H1 (cell line): ENCODE measurements at regions not wholly inside any gene's neighbourhood (a gene's known extent, or its start where the extent isn't known, plus 50 kb on each side); places are given as distances from the start of the nearest gene placed in this dataset.

Experiments used
- CEBPB ChIP-seq: IDR thresholded peaks from 2 replicates; pipeline ENCODE4 v1.6.1; 2012; ENCODE audit warnings: low read depth, low read length
- CHD1 ChIP-seq: IDR thresholded peaks from 2 replicates; pipeline ENCODE4 v1.6.1; 2012; ENCODE audit warnings: low read depth, low read length, improper control_type of control experiment
- CTCF ChIP-seq, 3 experiments: IDR thresholded peaks; 1 replicate in 2 of 3; 2 replicates in 1 of 3; pipeline versions ENCODE4 v1.5.1 to v1.6.1; 2011; ENCODE audit warnings: low read length in 3 of 3, mild to moderate bottlenecking in 3 of 3, inconsistent platforms in 2 of 3, low read depth in 1 of 3, moderate library complexity in 1 of 3; ENCODE audit not compliant: insufficient read depth in 1 of 3; ENCODE audit errors: control extremely low read depth in 1 of 3
- FOSL1 ChIP-seq: IDR thresholded peaks from 2 replicates; pipeline ENCODE4 v1.6.1; 2011; ENCODE audit warnings: mild to moderate bottlenecking, low read depth, low read length, moderate library complexity; ENCODE audit not compliant: insufficient read depth
- POU5F1 ChIP-seq: IDR thresholded peaks from 2 replicates; pipeline ENCODE4 v1.6.1; 2011; ENCODE audit warnings: low read depth, mild to moderate bottlenecking, low read length, moderate library complexity
- RNF2 ChIP-seq: fragments of 200-900, 300-1000 bp; sonication (generic); IDR thresholded peaks from 2 replicates; pipeline ENCODE4 v1.7.1; 2016; ENCODE audit warnings: borderline replicate concordance, low read depth, mild to moderate bottlenecking, antibody characterized with exemption, low read length; ENCODE audit not compliant: poor library complexity, severe bottlenecking; ENCODE audit errors: missing control alignments

- TF ChIP-seq FOSL1 (no peak), CTCF (IDR thresholded peaks at IDR 0.05; ENCODE audit: control extremely low read depth in 1 of 3, insufficient read depth in 1 of 3, low read depth in 1 of 3, low read length in 3 of 3) (no peak), CHD1 (no peak), CEBPB (no peak), POU5F1 (no peak), RNF2 (no peak)
These were observed 842.0 kb downstream of the RPS29 start (continued) for GRCh38 chr14:48744202-48744601.
